H1 (cell line): ENCODE measurements at regions not wholly inside any gene's neighbourhood (a gene's known extent, or its start where the extent isn't known, plus 50 kb on each side); places are given as distances from the start of the nearest gene placed in this dataset.

ENCODE experiments used
- ATF2 ChIP-seq: IDR thresholded peaks from 2 replicates; pipeline ENCODE4 v1.6.1; 2012; ENCODE audit warnings: low read length, inconsistent platforms
- SP2 ChIP-seq: IDR thresholded peaks from 2 replicates; pipeline ENCODE4 v1.6.1; 2012; ENCODE audit warnings: mild to moderate bottlenecking, low read length, inconsistent platforms
- SUZ12 ChIP-seq: fragments of 200-600 bp; sonication (generic); IDR thresholded peaks from 2 replicates; pipeline ENCODE4 v1.6.1; 2012; ENCODE audit warnings: mild to moderate bottlenecking, inconsistent platforms, low read length, moderate library complexity, mixed read lengths

- TF ChIP-seq ATF2: no peak
- no peak for TF ChIP-seq SUZ12
- no peak for TF ChIP-seq SP2
Measured at GRCh38 chrY:12393190-12393589, 307.8 kb upstream of the USP9Y start (continued).
